ENCODE measurements at regions not wholly inside any gene's neighbourhood (a gene's known extent, or its start where the extent isn't known, plus 50 kb on each side); places are given as distances from the start of the nearest gene placed in this dataset.

DNA sequence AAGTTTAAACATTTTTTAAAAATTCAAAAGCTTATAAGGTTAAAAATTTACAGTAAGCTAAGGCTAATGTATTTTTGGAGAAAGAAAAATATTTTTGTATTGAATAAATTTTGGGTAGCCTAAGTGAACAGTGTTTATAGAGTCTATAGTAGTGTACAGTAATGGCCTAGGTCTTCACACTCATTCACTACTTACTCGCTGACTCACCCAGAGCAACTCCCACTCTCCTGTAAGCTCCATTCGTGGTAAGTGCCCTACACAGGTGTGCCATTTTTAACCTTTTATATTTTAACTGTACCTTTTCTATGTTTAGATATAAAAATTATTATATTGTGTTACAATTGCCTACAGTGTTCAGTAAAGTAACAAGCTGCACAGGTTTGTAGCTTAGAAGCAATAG, 96.6 kb upstream of the FREM2 start:
- intact Hi-C loops (cut with DNase I): no loop called here
- no peak for DNase-seq (ENCODE audit: low spot score)

DNA sequence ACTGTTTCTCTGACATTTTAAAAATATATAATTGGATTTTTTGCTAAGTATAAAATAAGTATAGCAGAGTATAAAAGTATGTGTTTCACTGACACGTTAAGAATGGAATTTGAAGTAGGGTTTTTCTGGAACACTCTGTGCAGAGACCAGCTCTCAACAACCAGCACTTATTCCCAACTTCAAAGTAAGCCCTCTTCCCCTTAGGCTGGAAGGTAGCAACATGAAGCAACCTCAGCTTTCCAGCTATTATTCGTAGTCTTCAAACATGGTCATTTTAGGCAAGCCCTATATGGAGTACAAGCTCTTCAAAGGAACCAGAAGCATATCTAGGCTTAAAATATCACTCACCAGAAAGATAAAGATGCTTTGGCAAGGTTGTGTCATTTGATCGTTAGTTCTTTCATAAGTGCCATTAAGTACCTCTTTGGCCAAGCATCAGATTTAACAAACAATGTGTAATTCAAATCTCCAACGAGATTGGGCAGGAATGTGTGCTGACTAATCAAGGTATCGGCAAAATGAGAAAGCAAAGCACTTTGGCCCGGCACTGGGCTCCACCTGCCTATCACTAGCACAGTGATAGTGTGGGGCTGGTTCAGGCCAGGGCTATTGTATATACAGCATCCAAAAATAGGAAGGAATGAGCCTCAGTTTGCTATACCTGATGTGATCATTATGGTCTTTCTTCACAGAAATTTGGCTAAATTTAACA, 95.9 kb upstream of the FREM2 start:
- no peak for DNase-seq (ENCODE audit: low spot score)
- intact Hi-C loops (cut with DNase I): no loop called here

DNA sequence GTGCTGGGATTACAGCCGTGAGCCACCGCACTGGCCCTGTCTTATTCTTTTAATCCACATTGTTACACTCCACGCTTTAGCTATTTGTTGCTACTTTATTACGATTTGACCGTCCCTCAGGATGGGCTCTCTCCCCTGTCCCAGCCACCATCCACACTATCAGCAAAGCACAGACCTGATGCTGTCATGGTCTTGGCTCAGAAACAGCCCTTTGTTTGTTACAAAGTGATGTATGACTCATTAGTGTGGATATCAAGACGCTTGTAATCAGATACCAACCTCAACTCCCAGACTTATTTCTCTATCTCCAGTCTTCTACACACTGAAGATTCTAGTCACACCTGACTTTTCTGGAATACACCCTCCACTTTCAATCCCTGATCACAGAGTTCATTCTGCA, 84.6 kb upstream of the FREM2 start:
- no peak for DNase-seq (ENCODE audit: low spot score)
- intact Hi-C loops (cut with DNase I): no loop called here

DNA sequence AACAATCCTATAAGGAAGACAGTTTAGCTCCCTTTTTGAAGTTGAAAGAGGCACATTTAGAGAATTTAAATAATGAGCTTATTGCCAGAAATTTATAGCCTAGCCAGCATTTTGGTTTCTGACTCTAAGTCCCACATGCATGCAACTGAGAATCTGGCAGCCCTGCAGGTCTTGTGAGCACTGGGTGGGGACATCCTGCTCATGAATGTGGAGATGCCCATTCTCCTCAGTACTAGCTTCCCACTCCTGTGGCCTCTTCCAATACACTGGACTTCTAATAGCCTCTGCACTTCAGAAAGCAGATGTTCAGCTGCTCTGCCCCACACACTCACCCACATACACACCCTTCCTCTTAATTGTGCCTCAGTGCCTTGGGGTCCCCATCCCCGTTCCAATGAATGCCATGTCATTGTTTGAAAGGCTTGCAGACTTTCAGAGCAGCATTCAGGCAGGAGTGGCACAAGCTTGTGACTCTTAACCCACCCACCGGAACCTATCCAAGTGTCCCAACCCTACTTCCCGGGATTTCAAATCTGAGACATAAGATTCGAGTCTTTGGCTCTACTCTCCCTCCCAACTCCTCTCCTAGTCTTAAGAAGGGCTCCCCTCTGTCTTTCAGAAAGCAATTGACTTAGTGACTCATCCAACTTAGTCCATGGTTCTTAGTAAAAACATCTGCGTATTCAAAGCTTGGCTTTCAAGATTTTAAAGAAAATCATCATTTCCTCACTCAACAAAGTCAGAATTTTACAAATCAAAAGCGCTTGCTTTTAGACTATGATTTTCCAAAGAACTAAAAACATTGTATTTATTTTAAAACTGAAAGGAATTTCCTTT, 80.0 kb upstream of the FREM2 start:
- DNase-seq (ENCODE audit: low spot score): no peak
- intact Hi-C loops (cut with DNase I): no loop called here

DNA sequence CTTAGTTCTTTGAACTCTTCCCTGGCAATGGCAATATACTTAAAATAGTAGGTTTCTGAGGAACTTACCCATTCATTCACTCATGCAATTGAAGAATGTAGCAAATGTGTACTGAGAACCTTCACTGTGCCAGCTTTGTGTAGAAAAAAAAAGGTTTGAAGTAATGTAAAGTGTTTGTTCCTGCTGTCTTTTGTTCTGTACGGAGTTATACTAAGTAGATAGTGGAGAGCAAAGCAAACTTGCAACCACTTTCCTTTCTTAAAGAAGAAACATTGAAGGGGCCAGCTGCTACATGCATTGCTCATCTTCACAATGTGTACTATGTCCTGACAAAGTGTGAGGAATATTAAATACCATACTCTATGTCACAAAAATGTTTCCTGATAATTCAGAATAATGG, 68.9 kb upstream of the FREM2 start:
- intact Hi-C loops (cut with DNase I): no loop called here

DNA sequence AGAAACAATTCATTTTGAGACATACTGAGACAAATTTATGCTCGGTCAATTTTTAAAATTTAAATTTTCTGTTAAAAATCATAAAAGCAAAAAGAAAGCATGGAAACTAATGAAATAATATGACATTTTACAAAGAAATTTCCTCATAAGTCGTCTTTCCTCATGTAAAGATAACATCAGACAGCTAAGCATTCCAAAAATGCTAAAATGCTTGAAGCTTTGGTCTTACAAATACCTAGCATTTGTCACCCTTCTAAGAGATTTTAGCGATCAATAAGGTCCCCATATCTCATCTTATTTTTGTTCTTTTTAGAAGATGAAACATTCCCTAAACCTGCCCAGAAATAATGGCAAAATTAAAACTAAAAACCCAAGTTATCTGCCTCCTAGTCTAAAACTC, 68.5 kb upstream of the FREM2 start:
- intact Hi-C loops (cut with DNase I): no loop called here
- DNase-seq (ENCODE audit: low spot score): no peak

More for the DNA sequence above, 68.9 kb upstream of the FREM2 start:
- DNase-seq (ENCODE audit: low spot score): no peak

DNA sequence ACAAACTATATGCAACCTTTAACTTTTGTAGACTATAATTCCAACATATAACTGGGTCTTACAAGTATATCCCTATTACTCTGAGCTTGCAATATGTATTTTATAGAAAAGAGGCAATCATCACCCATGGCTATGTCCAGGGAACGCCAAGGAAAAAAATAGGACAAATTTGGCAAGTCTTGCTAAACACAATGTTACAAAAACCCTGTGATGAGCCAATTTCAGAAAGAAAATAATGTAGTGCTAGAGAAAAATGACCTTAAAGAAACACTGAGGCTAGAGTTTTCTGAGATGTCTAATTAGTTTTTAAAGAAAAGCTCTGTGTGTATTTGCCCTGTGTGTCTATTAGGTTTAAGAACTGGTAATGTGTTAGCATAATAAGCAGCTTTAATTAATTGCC, 68.0 kb upstream of the FREM2 start:
- DNase-seq (ENCODE audit: low spot score): no peak
- intact Hi-C loops (cut with DNase I): no loop called here

DNA sequence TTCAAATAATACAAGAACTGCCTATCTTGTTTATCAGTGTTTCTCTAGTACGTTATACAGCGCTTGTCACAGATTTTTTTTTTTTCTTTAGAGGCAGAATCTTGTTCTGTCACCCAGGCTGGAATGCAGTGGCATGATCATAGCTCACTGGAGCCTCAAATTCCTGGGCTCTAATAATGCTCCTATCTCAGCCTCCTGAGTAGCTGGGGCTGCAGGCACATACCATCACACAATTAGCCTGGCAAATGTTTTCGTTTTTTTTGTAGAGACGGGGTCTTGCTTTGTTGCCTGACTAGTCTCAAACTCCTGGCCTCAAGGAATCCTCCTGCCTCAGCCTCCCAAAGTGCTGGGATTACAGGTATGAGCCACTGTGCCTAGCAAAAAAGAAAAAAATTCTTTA, 66.0 kb upstream of the FREM2 start:
- intact Hi-C loops (cut with DNase I): no loop called here
- no peak for DNase-seq (ENCODE audit: low spot score)

DNA sequence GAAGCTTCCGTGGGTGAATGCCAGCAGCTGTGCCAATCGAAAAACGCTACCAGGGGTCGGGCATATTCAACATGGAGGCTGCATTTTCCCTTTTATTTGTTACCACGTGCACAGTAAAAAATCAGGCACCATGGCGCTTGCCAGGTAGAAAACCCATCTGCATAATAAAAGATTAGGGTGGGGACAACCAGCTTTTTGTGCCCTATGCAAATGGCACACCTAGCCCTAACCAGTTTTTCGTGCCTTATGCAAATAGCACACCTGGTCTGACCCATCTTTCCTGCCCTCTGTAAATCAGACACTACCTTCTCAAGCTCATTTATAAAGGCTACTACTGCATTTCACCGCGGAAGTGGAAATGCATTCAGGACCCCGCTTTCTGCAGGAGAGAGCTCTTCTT, 62.1 kb upstream of the FREM2 start:
- DNase-seq (ENCODE audit: low spot score): no peak
- intact Hi-C loops (cut with DNase I): no loop called here

DNA sequence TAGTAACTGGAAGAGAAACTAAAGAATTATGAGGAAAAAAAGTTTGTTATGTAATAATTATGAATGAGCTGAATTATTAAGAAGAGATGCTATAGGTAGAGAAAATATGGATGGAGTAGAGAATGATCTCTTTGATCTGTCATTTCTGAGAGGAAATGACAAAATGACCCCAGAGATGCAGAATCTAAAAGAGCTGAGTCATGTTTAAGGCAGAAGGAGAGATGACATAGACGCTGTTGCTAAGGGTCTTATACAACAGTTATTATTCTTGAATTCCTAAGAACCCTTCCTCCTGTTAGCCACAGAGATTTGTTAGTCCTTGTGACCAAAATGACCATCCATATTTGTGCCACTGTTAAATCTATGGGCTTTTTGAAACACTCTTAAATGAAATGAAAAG, 58.3 kb upstream of the FREM2 start:
- no peak for DNase-seq (ENCODE audit: low spot score)

DNA sequence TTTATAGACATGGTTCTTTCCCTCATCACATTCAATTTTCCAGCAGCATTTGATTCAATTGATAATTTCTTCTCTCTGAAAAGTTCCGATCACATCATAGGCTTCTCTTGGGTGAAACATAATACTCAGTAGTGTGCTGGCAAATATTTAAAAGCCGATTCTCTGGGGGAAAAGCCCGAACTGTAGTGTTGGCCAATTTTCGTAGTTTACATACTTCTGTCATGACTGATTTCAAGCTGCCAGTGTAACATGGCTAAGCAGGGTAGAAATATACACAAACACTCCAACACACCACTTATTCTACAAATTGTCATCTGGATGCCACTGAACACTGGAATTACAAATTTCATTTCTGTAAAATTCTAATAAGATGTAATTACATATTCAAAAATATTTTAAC, 56.1 kb upstream of the FREM2 start:
- intact Hi-C loops (cut with DNase I): no loop called here
- no peak for DNase-seq (ENCODE audit: low spot score)

More for the DNA sequence above, 58.3 kb upstream of the FREM2 start:
- intact Hi-C loops (cut with DNase I): no loop called here

DNA sequence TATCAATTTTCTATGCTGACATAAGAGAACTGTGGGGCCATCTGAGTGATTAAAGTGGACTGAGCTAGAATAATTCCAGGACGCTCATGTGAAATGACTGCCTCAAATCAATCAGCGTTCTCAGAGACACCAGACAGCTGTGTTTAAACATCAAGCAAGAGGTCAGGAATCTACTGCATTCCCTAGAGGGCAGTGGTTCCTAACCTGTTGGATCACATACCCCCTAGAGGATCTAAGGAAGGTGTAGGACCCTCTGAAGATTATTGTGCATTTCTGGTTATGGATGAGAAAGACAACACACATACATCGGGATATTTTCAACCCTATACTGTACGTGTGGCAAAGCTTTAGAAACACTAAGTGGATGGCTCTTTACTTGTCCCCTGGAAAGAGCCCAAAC, 51.8 kb upstream of the FREM2 start:
- intact Hi-C loops (cut with DNase I): no loop called here
- DNase-seq (ENCODE audit: low spot score): no peak

DNA sequence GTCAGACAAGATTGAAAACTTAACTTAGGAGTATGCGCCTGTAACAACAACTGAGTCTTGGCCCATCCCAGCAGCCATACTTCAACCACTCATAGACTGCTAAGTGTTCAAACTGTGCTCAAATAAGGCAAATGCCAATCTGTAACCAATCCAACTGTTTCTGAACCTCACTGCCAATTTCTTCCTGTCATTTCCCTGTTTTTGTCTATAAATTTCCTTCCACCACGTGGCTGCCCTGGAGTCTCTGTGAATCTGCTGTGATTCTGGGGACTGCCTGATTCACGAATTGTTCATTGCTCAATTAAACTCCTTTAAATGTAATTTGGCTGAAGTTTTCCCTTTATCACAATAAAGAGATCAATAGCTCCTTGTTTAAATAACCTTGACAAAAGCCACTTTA, 50.8 kb upstream of the FREM2 start:
- no peak for DNase-seq (ENCODE audit: low spot score)
- intact Hi-C loops (cut with DNase I): no loop called here

DNA sequence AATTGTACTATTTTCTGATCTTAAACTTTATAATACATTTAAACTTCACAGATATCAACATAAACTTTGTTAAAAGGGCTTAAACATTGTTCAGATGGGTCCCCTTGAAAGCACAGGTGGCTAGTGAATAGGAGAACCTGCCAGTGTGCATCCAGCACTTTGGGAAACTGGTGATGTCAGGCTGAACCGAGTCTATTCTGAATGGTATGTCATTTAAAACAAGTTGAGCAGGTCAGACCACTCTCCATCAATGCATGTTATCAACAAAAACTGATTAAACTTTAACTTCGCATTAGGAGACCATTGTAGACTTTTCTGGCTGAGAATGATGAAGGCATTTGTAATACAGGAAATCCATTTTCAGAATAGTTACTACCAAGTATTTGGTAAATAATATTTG, 50.1 kb upstream of the FREM2 start:
- no peak for DNase-seq (ENCODE audit: low spot score)
- intact Hi-C loops (cut with DNase I): no loop called here
